ENCODE measurements at regions not wholly inside any gene's neighbourhood (a gene's known extent, or its start where the extent isn't known, plus 50 kb on each side); places are given as distances from the start of the nearest gene placed in this dataset.

- H3K9me3 Mint-ChIP-seq = no peaks in the 10 kb centered on the region
- peaks cover 13% of the 10 kb centered on the region for H3K4me1 Mint-ChIP-seq
- H3K27ac Mint-ChIP-seq = no peak overlapping the region
- ATAC-seq (replicated peaks) = no peak
- H3K4me3 Mint-ChIP-seq = no peak overlapping the region
- H3K27me3 Mint-ChIP-seq = no peaks in the 10 kb centered on the region
- H3K36me3 Mint-ChIP-seq (ENCODE audit: low read depth) = no peaks in the 10 kb centered on the region
Observed at GRCh38 chr13:40479196-40479845, 187.1 kb downstream of the FOXO1 start.

- no peak for ATAC-seq (replicated peaks)
- Mint-ChIP-seq H3K4me1 (peaks cover 21% of the 10 kb centered on the region), H3K4me3 (no peak overlapping the region), H3K27ac (no peak overlapping the region), H3K9me3 (no peaks in the 10 kb centered on the region), H3K36me3 (ENCODE audit: low read depth) (no peaks in the 10 kb centered on the region), H3K27me3 (no peaks in the 10 kb centered on the region)
Observed at GRCh38 chr13:40480012-40480914, 186.2 kb downstream of the FOXO1 start.

- Mint-ChIP-seq H3K9me3 (no peaks in the 10 kb centered on the region), H3K27me3 (no peaks in the 10 kb centered on the region), H3K27ac (no peak overlapping the region), H3K36me3 (ENCODE audit: low read depth) (no peaks in the 10 kb centered on the region), H3K4me1 (peaks cover 27% of the 10 kb centered on the region), H3K4me3 (no peak overlapping the region)
- ATAC-seq (replicated peaks) = no peak
Observed at GRCh38 chr13:40480915-40481516, 185.4 kb downstream of the FOXO1 start.

DNA sequence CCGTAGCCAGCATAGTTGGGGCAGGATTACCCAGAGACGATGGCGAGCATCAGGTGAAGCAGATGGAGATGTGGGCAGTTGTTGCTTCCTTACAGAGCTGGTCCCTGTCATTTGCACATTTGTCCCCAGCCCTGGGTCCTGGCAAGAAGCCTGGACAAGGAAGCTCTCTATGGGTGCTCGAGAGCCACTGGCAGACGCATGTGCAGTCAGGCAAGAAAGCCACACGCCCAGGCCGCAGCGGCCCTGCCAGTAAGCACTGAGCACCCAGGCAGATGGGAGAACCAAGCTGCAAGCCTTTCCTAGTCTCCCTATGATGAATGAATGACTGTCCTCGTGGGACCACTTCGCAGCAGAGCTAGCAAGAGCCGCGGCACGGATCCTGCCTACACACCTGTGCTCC, 182.8 kb downstream of the FOXO1 start:
- Mint-ChIP-seq H3K4me3 (peak overlapping the region; percentile 47), H3K27ac (peak overlapping the region; percentile 13), H3K36me3 (ENCODE audit: low read depth) (no peaks in the 10 kb centered on the region), H3K9me3 (no peaks in the 10 kb centered on the region), H3K4me1 (peaks cover 42% of the 10 kb centered on the region), H3K27me3 (no peaks in the 10 kb centered on the region)
- ATAC-seq (replicated peaks) = no peak

- Mint-ChIP-seq H3K4me1 (peaks cover 43% of the 10 kb centered on the region), H3K4me3 (peak overlapping the region; percentile 47), H3K9me3 (no peaks in the 10 kb centered on the region), H3K36me3 (ENCODE audit: low read depth) (no peaks in the 10 kb centered on the region), H3K27me3 (no peaks in the 10 kb centered on the region), H3K27ac (peak overlapping the region; percentile 13)
- no peak for ATAC-seq (replicated peaks)
Observed at GRCh38 chr13:40484101-40484800, 182.2 kb downstream of the FOXO1 start.

DNA sequence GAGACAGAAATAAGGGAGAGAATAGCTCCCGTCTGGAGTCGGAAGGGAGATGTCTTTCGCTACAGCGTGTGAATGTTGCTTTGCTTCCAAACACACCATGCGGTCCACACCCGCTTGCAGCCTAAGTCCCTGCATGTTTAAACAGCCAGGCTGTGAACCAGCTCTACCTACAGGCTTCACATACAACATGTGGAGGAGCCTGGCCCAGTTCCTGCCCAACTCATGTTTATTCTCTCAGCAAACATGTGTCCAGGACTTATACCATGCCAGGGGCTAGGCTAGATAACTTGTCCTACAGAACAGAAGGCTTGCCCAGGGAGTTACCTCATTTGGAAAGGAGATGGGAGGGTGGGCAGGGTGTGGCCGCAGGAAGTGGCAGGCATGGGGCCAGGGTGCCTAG, 181.5 kb downstream of the FOXO1 start:
- no peaks in the 10 kb centered on the region for H3K9me3 Mint-ChIP-seq

GRCh38 chr13:40485611-40486517, 180.6 kb downstream of the FOXO1 start:
- Mint-ChIP-seq H3K4me3 (peak overlapping the region; percentile 47), H3K36me3 (ENCODE audit: low read depth) (no peaks in the 10 kb centered on the region), H3K27ac (peak overlapping the region; percentile 83), H3K27me3 (no peaks in the 10 kb centered on the region), H3K4me1 (peaks cover 52% of the 10 kb centered on the region), H3K9me3 (no peaks in the 10 kb centered on the region)
- ATAC-seq (replicated peaks) = peak; percentile 94

More for the DNA sequence above, 181.5 kb downstream of the FOXO1 start:
- Mint-ChIP-seq H3K4me1 (peaks cover 50% of the 10 kb centered on the region), H3K27ac (peak overlapping the region; percentile 13), H3K36me3 (ENCODE audit: low read depth) (no peaks in the 10 kb centered on the region), H3K27me3 (no peaks in the 10 kb centered on the region), H3K4me3 (peak overlapping the region; percentile 47)
- no peak for ATAC-seq (replicated peaks)

- ATAC-seq (replicated peaks) = no peak
- H3K27ac Mint-ChIP-seq = peak overlapping the region; percentile 83
- H3K27me3 Mint-ChIP-seq = no peaks in the 10 kb centered on the region
- H3K4me3 Mint-ChIP-seq = peak overlapping the region; percentile 47
- H3K9me3 Mint-ChIP-seq = no peaks in the 10 kb centered on the region
- no peaks in the 10 kb centered on the region for H3K36me3 Mint-ChIP-seq (ENCODE audit: low read depth)
- peaks cover 45% of the 10 kb centered on the region for H3K4me1 Mint-ChIP-seq
Observed at GRCh38 chr13:40486518-40487163, 179.8 kb downstream of the FOXO1 start.

GRCh38 chr13:40488869-40489391, 177.5 kb downstream of the FOXO1 start:
- Mint-ChIP-seq H3K27ac (no peak overlapping the region), H3K27me3 (no peaks in the 10 kb centered on the region), H3K4me3 (peak overlapping the region; percentile 57), H3K9me3 (no peaks in the 10 kb centered on the region), H3K36me3 (ENCODE audit: low read depth) (no peaks in the 10 kb centered on the region), H3K4me1 (peaks cover 47% of the 10 kb centered on the region)
- ATAC-seq (replicated peaks) = no peak

DNA sequence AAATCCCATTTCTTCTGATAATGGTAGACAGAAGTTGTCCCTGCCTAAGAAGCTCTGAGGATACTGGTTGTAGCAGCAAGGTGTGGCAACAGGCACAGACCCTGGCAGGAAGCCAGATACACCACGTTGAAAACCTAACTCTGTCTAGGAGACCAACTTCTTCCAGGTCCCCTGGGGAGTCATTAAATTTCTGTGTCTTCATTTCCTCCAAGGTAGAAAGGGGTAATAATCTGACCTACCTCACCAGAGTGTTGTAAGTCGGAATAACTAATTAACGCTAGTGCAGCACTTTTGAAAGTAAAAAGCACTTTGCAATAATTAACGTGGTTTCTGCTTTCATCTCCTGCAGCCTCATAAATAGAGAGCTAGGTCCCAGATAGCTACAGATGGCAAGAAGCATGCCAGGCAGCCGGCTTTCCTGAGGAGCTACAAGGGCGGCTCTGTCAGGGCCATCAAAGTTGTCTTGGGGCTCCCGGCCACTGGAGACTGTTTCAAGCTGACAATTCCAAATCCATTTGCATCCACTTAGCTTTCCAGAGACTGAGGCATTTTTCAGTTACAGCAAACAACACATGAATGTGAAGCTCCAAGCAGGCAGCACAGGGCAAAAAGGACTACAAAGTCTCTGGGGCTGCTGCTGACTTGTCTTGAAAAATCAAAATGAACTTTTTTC, 176.2 kb downstream of the FOXO1 start:
- H3K27ac Mint-ChIP-seq = peak overlapping the region; percentile 2

DNA sequence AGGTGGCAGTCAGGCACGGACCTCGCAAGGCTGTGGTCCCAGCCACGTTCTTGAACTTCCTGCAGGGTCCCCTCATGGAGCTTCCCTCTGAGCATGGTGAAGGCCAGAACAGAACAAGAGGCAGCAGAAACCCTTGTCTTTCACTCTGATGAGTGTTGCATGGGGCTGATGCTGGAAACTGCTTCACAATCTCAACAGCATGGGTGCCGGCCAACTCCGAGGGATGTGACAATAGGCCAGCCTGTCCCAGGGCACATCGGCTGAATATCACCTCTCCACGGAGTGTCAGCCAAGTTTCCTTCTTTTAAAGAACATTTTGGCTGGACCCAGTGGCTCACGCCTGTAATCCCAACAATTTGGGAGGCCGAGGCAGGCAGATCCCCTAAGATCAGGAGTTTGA, 173.9 kb downstream of the FOXO1 start:
- H3K27ac Mint-ChIP-seq = no peak overlapping the region
- no peak overlapping the region for H3K4me3 Mint-ChIP-seq
- H3K36me3 Mint-ChIP-seq (ENCODE audit: low read depth) = no peaks in the 10 kb centered on the region
- peaks cover 42% of the 10 kb centered on the region for H3K4me1 Mint-ChIP-seq
- no peaks in the 10 kb centered on the region for H3K9me3 Mint-ChIP-seq
- ATAC-seq (replicated peaks) = no peak
- H3K27me3 Mint-ChIP-seq = no peaks in the 10 kb centered on the region

More for the DNA sequence above, 176.2 kb downstream of the FOXO1 start:
- peak overlapping the region; percentile 57 for H3K4me3 Mint-ChIP-seq
- H3K4me1 Mint-ChIP-seq = peaks cover 47% of the 10 kb centered on the region
- no peaks in the 10 kb centered on the region for H3K9me3 Mint-ChIP-seq
- H3K27me3 Mint-ChIP-seq = no peaks in the 10 kb centered on the region
- no peak for ATAC-seq (replicated peaks)
- H3K36me3 Mint-ChIP-seq (ENCODE audit: low read depth) = no peaks in the 10 kb centered on the region

- Mint-ChIP-seq H3K27ac (peak overlapping the region; percentile 72), H3K36me3 (ENCODE audit: low read depth) (no peaks in the 10 kb centered on the region), H3K27me3 (no peaks in the 10 kb centered on the region), H3K4me1 (peaks cover 44% of the 10 kb centered on the region), H3K9me3 (no peaks in the 10 kb centered on the region), H3K4me3 (peak overlapping the region; percentile 68)
- peak; percentile 58 for ATAC-seq (replicated peaks)
Observed at GRCh38 chr13:40494513-40494912, 171.9 kb downstream of the FOXO1 start.
